NCI-H146 treated with DMSO at 0.1 percent for 48 hours (cell line): ENCODE measurements at regions not wholly inside any gene's neighbourhood (a gene's known extent, or its start where the extent isn't known, plus 50 kb on each side); places are given as distances from the start of the nearest gene placed in this dataset.

ENCODE experiments used
- DNase-seq: peaks from one replicate; lab custom pipeline; 2025; ENCODE audit not compliant: unreplicated experiment; lab: John Stamatoyannopoulos, UW

DNA sequence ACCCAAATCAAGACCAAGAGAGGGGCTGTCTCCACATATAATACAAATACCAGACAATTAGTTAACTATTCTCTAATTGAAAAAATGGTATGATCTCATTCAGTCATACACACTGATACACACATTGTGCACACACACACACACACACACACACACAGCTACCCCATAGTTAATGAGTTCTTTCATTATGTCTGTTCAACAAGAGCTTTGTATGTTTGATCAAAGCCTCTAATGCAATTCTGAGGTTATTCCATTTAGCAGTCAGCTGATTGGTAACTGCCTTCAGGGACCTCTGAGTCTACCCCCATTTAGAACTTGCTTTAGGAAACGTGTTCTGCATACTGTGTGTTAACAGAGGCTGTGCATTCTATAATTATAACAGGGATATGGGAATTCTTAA is 741.4 kb upstream of the LRRTM4 start:
- no peak for DNase-seq

DNA sequence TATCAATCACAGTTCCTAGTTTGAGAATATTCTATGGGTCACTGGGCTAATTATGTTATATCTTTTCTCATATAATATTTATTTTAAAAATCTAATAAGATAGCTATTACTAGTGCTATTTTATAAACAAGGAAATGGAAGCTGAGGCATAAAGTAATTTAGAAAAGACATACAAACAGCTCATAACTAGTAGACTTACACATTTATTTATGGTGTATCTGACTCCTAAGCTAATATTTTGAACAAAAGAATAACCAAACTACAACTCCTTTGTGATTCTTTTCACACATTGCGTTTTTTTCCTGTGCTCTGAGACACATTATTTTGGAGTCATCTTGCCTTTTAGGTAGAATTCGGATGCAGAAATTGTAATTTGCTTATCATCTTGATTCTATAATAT is 742.0 kb upstream of the LRRTM4 start:
- DNase-seq, result no peak

DNA sequence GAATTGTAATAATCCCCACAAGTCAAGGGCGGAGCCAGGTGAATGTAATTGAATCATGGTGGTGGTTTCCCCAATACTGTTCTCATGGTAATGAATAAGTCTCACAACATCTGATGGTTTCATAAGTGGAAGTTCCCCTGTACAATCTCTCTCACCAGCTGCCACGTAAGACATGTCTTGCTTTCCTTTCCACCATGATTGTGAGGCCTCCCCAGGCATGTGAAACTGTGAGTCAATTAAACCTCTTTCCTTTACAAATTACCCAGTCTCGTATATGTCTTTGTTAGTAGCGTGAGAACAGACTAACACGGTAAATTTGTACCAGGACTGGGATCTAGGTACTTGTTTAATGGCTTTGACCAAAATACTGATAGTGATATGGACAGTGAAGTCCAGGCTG is 744.3 kb upstream of the REG3G start:
- DNase-seq, result no peak

DNA sequence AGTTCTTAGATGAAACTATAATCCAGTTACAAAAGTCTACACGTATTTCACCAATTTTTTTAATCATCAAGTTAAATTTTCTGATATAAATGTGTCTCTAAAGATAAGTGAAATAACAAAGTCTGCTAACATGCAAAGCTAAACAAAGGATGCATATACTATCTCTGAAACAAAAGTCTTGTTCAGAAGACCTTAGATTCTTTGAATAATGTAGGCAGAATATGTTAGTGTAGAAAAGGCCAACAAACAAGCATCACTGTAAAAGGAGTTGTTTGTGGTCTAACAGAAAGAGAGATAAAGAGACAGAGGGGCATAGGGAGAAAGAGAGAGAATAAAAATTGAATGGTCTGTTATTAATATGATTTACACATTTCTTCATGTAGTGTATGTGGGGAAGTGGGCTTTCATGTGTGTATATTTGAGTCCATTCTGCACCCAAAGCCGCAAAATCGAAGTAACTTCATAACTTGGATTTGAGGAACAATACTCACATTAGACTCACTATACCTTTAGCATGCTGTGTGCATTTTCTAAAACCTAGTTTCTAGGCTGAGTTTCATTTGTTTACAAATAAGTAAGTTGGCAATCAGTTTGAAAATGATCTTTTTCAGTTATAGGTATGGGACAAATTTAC is 734.8 kb upstream of the REG3G start:
- no peak for DNase-seq

DNA sequence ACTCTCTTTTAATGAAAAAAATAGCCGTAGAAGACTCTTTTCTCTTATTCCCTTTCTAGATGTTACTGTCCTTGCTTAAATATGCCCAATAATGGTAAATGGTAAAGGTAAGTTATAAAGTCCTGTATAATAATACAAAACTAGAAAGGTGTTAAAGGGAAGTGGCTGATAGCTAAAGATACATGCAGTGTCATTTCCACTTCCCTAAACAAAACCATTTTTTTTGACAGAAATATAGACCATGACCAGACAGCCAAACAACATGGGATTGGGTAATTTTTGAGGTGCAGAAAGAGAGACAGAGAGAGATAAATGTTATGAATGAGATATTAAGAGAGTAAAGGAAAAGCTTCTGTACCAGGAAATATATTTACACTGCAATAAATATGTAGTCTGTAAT is 731.7 kb upstream of the REG3G start:
- DNase-seq, result no peak

DNA sequence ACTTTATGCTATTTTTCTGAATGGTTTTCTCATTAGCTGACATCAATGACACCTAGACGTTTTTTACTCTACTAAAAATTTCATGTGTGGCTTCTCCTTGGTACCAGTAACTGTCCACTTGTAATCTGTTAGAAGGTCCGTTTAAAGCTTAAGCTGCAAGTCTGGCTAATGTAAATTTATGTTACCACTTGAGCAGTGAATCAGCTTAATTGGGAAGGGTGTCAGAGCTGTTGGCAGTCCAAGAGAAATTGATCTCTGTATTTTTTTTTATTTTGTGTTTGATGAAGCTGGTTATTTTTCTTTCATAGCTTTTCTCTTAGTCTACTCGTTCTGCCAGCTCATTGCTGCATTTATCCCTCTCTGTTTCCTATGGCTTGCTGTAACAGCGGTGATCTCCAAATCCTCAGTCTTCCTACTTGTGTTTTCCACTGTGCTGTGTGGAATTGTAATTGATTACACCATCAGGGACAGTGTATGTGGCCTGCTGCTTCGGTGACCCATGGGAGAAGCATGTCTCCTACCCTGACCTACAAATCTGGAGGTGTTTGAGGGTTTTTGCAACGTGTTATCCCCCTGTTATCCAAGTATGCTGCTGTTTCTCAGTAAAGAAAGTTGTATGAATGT is 724.2 kb upstream of the REG3G start:
- no peak for DNase-seq

DNA sequence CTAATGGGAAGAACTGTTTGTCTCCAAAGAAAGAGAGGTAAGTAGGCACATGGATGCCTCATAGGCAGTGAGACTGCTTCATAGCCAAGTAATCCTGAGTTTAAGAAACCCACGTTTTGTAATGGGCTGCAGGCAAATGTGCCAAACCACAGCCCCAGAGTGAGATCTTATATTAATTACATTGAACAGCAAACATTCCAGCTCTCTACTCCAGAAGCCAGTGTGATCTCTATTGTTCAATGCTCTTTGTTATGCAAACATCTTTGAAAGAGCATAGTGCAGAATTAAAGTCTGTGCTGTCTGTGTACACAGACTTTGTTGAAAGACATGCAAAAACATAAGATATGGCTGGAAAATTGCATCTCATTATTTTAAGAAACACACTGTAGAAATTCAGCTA is 720.8 kb upstream of the REG3G start:
- DNase-seq, result peak; percentile 47

DNA sequence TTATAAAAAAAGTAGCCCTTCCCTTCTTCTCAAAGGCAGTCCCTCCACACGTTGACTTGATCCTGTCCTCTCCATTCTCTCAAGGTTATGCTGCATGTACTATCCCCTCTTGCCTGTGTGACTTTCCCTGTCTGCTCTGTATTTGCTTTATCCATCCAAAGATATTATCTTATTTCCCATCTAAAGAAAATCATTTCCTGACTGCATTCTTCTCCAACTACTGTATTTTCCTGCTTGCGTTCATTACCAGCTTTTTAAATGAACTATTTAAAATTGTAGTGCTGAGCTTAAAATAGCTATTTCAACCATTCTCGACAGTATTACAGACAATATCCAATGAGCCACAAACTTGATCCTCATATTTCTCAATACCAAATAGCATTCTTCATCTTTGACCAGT is 716.0 kb upstream of the REG3G start:
- no peak for DNase-seq

DNA sequence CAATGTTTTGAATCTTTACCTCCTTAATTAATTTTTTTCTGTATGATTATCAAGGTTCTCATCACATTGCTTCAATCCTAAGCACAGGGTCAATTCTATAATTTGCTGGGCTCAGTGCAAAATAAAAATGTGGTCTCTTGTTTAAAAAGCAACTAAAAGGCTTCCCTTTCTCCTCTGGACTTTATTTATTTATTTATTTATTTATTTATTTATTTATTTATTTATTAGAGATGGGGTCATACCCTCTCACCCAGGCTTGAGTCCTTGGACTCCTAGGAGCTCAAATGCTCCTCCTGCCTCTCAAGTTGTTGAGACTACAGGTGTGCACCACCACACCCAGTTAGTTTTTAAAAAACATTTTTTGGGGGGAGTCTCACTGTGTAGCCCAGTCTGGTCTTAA is 710.1 kb upstream of the REG3G start:
- DNase-seq, result no peak

DNA sequence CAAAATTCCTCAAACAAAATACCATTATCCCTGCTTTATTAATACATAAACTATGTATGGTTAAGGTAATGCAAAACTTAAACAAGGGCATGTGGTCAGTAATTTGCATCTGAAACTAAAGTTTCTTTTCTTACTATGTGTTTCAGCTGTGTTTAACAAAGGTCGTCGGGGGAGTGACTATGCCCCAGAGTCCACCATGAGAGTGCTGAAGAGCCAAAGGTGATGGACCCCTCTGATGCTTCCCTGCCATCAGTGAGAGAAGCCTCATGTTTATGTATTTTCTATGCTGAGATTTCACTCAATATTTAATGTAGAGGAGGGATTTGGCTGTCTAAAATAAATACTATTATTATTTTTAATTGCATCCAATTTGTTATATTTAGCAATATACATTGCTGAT is 707.2 kb upstream of the REG3G start:
- no peak for DNase-seq

DNA sequence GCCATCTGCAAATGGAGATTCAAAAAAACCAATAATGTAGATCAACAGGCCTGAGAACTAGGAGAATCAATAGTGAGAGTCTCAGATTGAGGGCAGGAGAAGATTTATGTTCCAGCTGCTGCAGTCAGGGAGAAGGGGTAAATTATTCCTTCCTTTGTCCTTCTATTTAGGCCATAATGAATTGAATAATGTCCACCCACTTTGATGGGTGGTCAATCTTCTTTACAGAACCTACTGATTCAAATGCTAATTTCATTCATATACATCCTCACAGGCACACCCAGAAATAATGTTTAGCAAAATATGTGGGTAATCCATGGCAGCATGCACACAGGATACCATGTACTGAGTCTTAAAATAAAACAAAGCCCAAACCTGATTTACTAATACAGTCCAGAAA is 695.3 kb upstream of the REG3G start:
- no peak for DNase-seq

DNA sequence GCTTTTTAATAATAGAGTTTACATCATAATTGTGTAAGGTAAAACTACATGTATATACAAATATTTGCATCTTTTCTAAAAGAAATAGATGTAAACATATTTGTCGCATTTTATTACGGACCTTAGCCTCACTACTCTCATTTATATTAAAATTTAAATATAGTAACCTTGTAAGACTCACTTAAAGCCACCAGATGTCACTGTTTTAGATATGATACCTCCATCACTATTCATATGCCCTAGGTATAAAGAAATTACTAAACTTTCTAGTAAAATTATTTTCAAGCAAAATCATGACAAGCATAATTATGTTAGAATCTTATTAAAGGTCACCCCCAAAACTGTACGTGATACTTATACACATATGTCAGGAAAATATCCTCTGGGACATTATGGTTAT is 674.3 kb upstream of the REG3G start:
- DNase-seq, result no peak

DNA sequence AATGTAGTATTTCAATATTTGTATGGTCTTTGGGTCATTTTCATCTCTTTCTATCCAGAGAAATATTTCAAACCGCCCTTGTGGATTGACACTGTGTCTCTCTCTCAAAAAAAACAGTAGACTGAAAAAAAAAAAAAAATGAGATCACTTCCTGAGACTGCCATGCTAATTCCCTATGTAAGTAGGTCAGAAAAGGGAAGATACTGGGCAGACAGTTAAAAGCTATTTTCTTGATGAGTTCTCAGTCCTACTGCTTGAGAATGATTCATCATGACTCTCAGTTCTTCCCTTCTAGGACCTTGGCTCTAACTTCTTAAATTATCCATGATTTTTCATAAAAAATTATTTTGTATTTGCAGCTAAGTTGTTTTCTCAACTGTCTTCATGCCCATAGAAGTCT is 672.3 kb upstream of the REG3G start:
- no peak for DNase-seq

DNA sequence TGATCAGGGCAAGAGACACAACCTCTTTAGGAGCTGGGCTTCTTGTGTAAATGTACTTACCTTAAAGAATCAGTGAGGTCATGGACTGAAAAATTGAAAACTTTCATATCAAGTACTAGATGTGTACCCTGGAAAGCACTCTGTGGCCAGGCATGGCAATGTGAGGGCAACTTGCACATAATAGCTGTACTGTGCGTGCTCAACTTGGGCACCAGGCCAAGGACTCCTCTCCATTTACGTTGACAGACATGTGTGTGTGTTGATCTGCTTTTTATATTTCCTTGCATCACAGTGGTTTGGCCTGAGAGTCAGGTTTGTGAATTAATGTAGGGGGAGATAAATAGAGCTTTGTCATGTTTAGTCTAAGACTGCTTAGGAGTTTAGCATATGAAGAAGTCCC is 669.5 kb upstream of the REG3G start:
- DNase-seq, result no peak

DNA sequence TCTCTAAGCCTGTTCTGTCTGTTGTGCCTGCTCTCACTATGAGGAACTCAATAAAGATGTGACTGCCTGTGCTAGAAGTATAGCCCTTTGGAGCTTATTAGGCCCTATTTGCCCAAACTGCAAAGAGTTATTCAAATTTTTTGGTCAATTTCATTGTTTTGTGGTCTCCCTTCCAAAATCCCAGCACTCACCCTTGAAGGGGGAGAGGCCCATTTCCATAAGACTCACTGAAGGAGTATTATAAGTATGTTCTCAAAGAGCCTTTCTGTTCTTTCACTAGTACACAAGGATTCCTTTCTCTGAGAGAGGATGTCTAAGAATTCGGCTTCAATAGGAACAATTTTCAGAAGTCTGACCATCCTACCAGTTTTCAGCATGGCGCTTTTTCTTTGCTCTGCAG is 641.9 kb upstream of the REG3G start:
- no peak for DNase-seq

DNA sequence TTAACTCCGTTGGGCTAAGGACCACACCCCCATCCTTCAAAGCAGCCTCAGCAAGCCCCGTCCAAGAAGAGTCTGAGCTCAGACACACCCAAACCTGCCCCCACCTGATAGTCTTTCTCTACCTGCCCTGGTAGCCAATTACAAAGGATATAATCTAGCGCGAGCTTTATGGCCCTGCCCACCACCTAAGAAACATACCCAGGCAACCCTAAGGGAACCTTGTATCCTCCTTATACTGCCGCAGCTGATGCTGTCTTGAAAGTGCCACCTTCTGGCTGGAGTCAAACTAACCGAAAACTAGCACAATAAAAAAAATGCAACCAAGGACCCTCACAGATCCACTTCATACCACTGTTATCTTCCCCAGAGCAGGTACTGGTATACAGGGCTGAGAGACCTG is 628.3 kb upstream of the REG3G start:
- no peak for DNase-seq

DNA sequence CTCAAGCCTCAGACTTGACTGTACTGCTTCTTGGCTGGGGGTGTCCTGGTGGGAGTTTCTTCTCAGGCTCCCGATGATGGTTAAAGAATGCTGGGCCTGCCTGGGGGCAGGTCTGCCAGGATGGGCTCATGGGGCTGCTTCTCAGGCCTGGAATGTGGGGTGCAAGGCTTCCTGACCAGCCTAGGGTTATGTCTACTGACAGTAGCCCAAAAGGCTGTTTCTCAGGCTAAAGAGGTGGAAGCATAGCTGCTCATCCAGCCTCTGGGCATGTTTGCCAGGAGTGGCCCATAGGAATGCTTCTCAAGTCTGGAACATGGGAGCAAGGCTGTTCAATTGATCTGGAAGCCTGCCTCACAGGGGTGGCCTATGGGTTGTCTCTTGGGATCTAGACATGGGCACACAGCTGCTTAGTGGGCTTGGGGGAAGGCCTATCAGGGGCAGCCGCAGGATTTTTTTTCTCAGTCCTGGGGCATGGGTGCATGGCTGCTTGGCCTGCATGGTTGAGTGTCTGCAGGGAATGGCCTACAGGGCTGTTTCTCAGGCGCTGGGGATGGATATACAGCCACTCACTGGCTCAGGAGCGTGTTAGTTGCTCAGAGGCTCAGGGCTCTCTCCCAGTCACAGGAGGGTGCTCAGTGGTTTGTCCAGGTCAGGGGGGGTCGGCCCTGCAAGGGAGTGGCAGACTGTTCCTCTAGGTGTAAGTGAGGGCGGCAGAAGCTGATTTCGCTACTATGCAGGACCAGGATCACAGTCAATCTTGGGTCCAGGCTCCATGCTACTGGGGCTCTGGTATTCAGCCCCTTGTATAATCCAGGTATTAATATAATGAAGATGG is 617.3 kb upstream of the REG3G start:
- no peak for DNase-seq

DNA sequence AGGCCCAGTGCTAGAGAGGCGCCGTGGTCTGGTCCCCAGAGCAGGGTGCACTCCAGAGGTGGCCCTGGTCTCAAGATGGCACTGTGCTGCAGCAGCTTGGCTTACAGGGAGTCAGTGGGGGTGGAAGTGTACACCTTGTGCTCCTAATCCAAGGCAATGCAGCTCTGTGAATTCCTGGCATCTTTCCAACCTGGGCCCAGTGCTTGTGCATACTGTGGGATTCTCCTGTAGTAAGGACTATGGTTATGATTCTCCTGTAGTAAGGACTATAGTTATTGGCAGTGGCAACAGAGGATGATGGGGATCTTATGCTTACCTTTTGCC is 616.7 kb upstream of the REG3G start:
- DNase-seq, result no peak

DNA sequence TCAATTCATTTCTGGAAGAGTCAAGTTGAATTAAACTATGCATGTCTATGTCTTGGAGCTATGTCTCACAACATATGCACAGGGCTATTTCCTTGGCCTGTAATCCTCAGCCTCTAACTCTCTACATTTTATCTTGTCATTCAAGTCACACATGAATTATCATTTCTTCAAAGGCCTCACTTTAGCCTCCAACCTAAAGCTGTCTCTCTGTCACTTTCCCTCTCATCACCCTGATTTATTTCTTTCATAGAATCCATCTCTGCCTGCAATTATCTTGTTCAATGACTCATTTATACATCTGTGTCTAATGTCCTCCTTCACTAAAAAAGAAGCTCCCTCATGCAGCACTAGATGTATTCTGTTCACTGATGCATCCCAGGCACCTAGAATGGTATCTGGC is 614.2 kb upstream of the REG3G start:
- no peak for DNase-seq

DNA sequence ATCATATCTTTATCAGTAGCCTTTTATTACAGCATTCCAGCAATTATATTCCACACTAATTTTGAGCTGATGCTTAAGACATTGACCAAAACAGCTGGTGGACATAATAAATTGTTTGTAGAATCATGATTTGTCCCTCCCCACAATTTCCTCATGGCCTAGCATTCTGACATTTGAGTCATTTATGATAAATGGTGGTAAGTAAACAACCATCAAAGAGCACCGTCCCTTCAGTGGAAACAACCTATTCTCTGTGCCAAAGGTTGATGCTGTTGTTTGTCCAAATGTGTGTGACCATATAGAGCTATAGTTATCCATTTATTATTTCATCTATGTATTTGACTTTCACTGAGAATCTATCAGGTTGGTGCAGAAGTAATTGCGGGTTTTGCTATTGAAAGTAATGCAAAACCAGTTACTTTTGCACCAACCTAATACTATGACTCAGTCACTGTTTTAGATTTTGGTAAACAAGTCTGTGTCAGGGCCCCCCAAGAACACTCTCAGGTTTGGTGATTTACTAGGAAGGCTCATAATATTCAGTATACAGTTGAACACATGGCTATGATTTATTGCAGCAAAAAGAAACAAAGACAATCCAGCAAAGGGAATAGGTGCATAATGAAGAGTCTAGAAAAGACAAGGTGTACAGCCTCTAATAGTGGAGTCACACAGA is 608.7 kb upstream of the REG3G start:
- DNase-seq, result no peak

DNA sequence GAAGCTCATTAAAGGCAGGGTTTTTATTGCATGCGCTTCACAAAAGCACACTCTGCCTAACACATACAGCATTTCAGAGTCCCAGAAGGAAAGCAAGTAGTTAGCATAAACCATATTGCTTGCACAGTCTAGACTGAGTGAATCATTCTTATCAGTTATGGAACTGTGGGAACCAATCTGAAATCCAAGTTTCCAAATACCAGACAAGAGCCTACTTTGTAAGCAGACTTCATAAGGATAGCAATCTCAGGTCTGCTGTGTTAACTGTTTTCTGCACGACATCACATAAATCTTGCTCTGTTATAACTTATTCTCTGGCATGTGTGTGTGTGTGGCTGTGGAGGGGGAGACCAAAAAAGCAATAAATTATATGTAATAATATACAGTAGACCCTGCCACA is 608.1 kb upstream of the REG3G start:
- no peak for DNase-seq

DNA sequence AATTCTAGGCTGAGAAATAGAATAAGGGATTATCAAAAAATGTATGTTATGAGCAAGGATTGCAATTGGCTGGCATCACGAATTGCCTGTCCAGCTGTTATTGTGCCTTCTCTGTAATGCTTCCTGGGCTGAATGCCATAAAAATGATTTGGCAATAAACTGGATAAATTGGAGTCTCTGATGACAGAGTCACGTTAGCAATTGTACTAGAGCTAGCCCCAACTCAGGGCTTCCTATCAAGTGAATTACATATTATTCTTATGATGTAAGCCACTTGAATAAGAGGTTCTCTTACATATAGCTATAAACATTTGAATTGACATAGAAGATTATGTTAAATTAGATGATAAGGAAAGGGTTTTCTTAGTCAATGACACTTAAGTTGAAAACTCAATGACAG is 607.5 kb upstream of the REG3G start:
- no peak for DNase-seq
